ENCODE measurements at regions not wholly inside any gene's neighbourhood (a gene's known extent, or its start where the extent isn't known, plus 50 kb on each side); places are given as distances from the start of the nearest gene placed in this dataset.
"Not testable (repeated sequence)": the region's sequence is repeated elsewhere in the genome, so short reads cannot be mapped to it uniquely, and the experiment has no call there.

DNA sequence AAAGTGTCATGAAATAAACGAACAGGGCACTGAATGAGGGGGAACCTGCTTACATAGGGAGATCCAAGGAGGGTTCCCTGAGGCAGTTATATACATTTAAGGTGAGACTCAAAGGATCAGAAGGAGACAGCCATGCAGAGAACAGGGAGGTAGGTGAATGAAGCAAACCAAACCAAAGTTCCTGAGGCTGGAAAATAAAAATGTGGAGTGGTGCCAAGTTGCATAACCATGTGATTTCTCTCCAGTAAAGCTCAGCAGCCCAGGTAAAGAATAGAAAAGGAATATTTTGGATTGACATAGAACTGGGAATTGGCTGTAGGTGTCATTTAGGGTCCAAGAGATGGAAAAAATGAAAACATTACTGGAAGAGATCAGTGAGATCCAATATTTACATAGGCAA lies 110.7 kb downstream of the CAAP1 start:
- no peak overlapping the region for H2AFZ ChIP-seq (ENCODE audit: low read length)
- no peak for TF ChIP-seq EZH2 (IDR thresholded peaks at IDR 0.05; ENCODE audit: borderline replicate concordance, low read length)
- TF ChIP-seq, protein P1, sequence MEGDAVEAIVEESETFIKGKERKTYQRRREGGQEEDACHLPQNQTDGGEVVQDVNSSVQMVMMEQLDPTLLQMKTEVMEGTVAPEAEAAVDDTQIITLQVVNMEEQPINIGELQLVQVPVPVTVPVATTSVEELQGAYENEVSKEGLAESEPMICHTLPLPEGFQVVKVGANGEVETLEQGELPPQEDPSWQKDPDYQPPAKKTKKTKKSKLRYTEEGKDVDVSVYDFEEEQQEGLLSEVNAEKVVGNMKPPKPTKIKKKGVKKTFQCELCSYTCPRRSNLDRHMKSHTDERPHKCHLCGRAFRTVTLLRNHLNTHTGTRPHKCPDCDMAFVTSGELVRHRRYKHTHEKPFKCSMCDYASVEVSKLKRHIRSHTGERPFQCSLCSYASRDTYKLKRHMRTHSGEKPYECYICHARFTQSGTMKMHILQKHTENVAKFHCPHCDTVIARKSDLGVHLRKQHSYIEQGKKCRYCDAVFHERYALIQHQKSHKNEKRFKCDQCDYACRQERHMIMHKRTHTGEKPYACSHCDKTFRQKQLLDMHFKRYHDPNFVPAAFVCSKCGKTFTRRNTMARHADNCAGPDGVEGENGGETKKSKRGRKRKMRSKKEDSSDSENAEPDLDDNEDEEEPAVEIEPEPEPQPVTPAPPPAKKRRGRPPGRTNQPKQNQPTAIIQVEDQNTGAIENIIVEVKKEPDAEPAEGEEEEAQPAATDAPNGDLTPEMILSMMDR (IDR thresholded peaks at IDR 0.05; ENCODE audit: low read length) = no peak

DNA sequence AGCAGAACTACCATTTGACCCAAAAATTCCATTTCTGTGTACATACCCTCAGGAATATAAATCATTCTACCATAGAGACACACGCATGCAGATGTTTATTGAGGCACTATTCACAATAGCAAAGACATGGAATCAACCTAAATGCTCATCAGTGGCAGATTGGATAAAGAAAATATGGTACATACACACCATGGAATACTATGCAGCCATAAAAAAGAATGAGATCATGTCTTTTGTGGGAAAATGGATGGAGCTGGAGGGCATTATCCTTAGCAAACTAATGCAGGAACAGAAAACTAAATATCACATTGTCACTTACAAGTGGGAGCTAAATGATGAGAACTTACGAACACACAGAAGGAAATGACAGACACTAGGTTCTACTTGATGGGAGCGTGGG lies 112.3 kb downstream of the CAAP1 start:
- not testable (repeated sequence) for H3K9me2 ChIP-seq (ENCODE audit: low read depth, low read length); H3K36me3 ChIP-seq (ENCODE audit: insufficient read depth, low read length); H3F3A ChIP-seq (ENCODE audit: insufficient read depth, low read length); H3K4me2 ChIP-seq (ENCODE audit: low read length); H4K20me1 ChIP-seq (ENCODE audit: insufficient read depth, low read length); H2AFZ ChIP-seq (ENCODE audit: low read length); H3K9ac ChIP-seq (ENCODE audit: low read length); H3K4me3 ChIP-seq (ENCODE audit: low read depth, low read length, poor library complexity, severe bottlenecking); H3K9me3 ChIP-seq (ENCODE audit: low read length); H3K27me3 ChIP-seq (ENCODE audit: insufficient read depth, low read length); H3K27ac ChIP-seq (ENCODE audit: low read depth, low read length, poor library complexity, severe bottlenecking); H3K4me1 ChIP-seq (ENCODE audit: insufficient read depth, low read length, severe bottlenecking); H3K79me2 ChIP-seq (ENCODE audit: insufficient read depth, low read length)

More for the DNA sequence above, 110.7 kb downstream of the CAAP1 start:
- Histone ChIP-seq H3K4me1 (ENCODE audit: insufficient read depth, low read length, severe bottlenecking) (no peaks in the 10 kb centered on the region), H3K4me2 (ENCODE audit: low read length) (no peak overlapping the region), H3K9me2 (ENCODE audit: low read depth, low read length) (no peaks in the 10 kb centered on the region), H3K4me3 (ENCODE audit: low read depth, low read length, poor library complexity, severe bottlenecking) (no peak overlapping the region), H3K36me3 (ENCODE audit: insufficient read depth, low read length) (no peaks in the 10 kb centered on the region), H3K79me2 (ENCODE audit: insufficient read depth, low read length) (no peaks in the 10 kb centered on the region), H3K9ac (ENCODE audit: low read length) (no peak overlapping the region), H3K27ac (ENCODE audit: low read depth, low read length, poor library complexity, severe bottlenecking) (no peak overlapping the region), H4K20me1 (ENCODE audit: insufficient read depth, low read length) (no peaks in the 10 kb centered on the region), H3F3A (ENCODE audit: insufficient read depth, low read length) (no peaks in the 10 kb centered on the region), H3K27me3 (ENCODE audit: insufficient read depth, low read length) (no peaks in the 10 kb centered on the region), H3K9me3 (ENCODE audit: low read length) (no peaks in the 10 kb centered on the region)

DNA sequence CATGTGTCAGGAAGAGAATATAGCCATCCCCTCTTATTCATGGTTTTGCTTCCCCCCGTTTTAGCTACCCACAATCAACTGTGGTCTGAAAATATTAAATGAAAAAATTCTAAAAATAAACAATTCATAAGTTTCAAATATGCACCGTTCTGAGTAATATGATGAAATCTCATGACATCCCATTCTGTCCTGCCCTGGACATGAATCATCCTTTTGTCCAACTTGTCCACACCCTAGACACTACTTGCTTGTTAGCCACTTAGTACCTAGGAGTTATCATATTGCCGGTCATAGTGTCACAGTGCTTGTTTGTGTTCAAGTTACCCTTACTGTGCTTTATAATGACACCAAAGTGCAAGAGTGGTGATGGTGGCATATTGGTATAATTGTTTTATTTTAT lies 113.5 kb downstream of the CAAP1 start:
- H3K4me2 ChIP-seq (ENCODE audit: low read length) = no peak overlapping the region
- H3K9ac ChIP-seq (ENCODE audit: low read length) = no peak overlapping the region

DNA sequence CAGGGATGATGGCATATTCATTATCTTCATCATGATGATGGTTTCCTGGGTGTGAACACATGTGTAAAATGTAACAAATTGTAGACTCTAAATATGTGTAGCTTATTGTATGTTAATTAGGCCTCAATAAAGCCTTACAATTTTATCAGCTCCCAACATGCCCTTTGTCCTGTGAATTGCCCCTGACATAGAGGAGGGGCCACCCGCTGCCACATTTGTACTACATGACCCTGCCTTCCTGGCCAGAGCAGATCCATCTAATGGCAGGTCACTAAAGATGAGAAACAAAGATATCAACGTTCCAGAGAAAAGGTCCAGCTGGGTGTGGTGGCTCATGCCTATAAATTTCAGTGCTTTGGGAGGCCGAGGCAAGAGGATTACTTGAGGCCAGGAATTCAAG lies 117.2 kb downstream of the CAAP1 start:
- Histone ChIP-seq H3K4me2 (ENCODE audit: low read length) (no peak overlapping the region), H2AFZ (ENCODE audit: low read length) (no peak overlapping the region), H3K79me2 (ENCODE audit: insufficient read depth, low read length) (no peaks in the 10 kb centered on the region), H3K9me3 (ENCODE audit: low read length) (no peaks in the 10 kb centered on the region), H3K27me3 (ENCODE audit: insufficient read depth, low read length) (no peaks in the 10 kb centered on the region), H3F3A (ENCODE audit: insufficient read depth, low read length) (no peaks in the 10 kb centered on the region), H3K36me3 (ENCODE audit: insufficient read depth, low read length) (no peaks in the 10 kb centered on the region), H3K9me2 (ENCODE audit: low read depth, low read length) (no peaks in the 10 kb centered on the region), H3K9ac (ENCODE audit: low read length) (no peak overlapping the region), H3K4me1 (ENCODE audit: insufficient read depth, low read length, severe bottlenecking) (no peaks in the 10 kb centered on the region), H3K4me3 (ENCODE audit: low read depth, low read length, poor library complexity, severe bottlenecking) (no peak overlapping the region), H3K27ac (ENCODE audit: low read depth, low read length, poor library complexity, severe bottlenecking) (no peak overlapping the region), H4K20me1 (ENCODE audit: insufficient read depth, low read length) (no peaks in the 10 kb centered on the region)
- TF ChIP-seq EZH2 (IDR thresholded peaks at IDR 0.05; ENCODE audit: borderline replicate concordance, low read length) = no peak
- TF ChIP-seq, protein P1 (IDR thresholded peaks at IDR 0.05; ENCODE audit: low read length) = no peak

More for the DNA sequence above, 113.5 kb downstream of the CAAP1 start:
- Histone ChIP-seq H4K20me1 (ENCODE audit: insufficient read depth, low read length) (no peaks in the 10 kb centered on the region), H3K36me3 (ENCODE audit: insufficient read depth, low read length) (no peaks in the 10 kb centered on the region), H3K9me2 (ENCODE audit: low read depth, low read length) (no peaks in the 10 kb centered on the region), H3K27me3 (ENCODE audit: insufficient read depth, low read length) (no peaks in the 10 kb centered on the region), H3K4me1 (ENCODE audit: insufficient read depth, low read length, severe bottlenecking) (no peaks in the 10 kb centered on the region), H3K79me2 (ENCODE audit: insufficient read depth, low read length) (no peaks in the 10 kb centered on the region), H3K27ac (ENCODE audit: low read depth, low read length, poor library complexity, severe bottlenecking) (no peak overlapping the region), H3F3A (ENCODE audit: insufficient read depth, low read length) (no peaks in the 10 kb centered on the region), H2AFZ (ENCODE audit: low read length) (no peak overlapping the region), H3K4me3 (ENCODE audit: low read depth, low read length, poor library complexity, severe bottlenecking) (no peak overlapping the region), H3K9me3 (ENCODE audit: low read length) (no peaks in the 10 kb centered on the region)
- TF ChIP-seq EZH2 (IDR thresholded peaks at IDR 0.05; ENCODE audit: borderline replicate concordance, low read length) = no peak
- TF ChIP-seq, protein P1 (IDR thresholded peaks at IDR 0.05; ENCODE audit: low read length) = no peak
